Activated CD4-positive, alpha-beta T cell treated with anti-CD3 and anti-CD28 coated beads for 36 hours (primary cell): ENCODE measurements at regions not wholly inside any gene's neighbourhood (a gene's known extent, or its start where the extent isn't known, plus 50 kb on each side); places are given as distances from the start of the nearest gene placed in this dataset.

Experiments
- ATAC-seq: fragments of 200-7000 bp; cut with Tn5 transposase; one replicate; pipeline ENCODE4 v1.10.0; 2021; ENCODE audit warnings: mild to moderate bottlenecking, moderate library complexity
- CTCF ChIA-PET: fragments of 350-600 bp; sonication (Branson Sonifier 250); formaldehyde crosslinking; loops from one replicate; lab custom pipeline; 2021; ENCODE audit warnings: antibody characterized with exemption; lab: Charles Lee
- POLR2A ChIA-PET: fragments of 350-600 bp; sonication (Branson Sonifier 250); formaldehyde crosslinking; loops from one replicate; lab custom pipeline; 2021; ENCODE audit warnings: antibody characterized with exemption, inconsistent platforms; lab: Charles Lee
- DNase-seq: peaks from one replicate; pipeline ENCODE4 v3.0.0-alpha.2; 2020
- H3K27ac Mint-ChIP-seq: one replicate; pipeline ENCODE4 v1.8.0; 2021; ENCODE audit warnings: mixed read lengths
- H3K27me3 Mint-ChIP-seq: one replicate; pipeline ENCODE4 v1.8.0; 2021; ENCODE audit warnings: mixed read lengths
- H3K36me3 Mint-ChIP-seq: one replicate; pipeline ENCODE4 v1.8.0; 2021; ENCODE audit warnings: low read depth, mixed read lengths
- H3K4me1 Mint-ChIP-seq: one replicate; pipeline ENCODE4 v1.8.0; 2021; ENCODE audit warnings: mixed read lengths
- H3K4me3 Mint-ChIP-seq: one replicate; pipeline ENCODE4 v1.8.0; 2021; ENCODE audit warnings: mild to moderate bottlenecking, moderate library complexity, mixed read lengths
- H3K9me3 Mint-ChIP-seq: one replicate; pipeline ENCODE4 v1.8.0; 2021; ENCODE audit warnings: low read depth, mixed read lengths
- intact Hi-C, 2 experiments: fragments of 100-400 bp; cut with DNase I in 1 of 2; cut with micrococcal nuclease in 1 of 2; formaldehyde crosslinking; loops; one replicate each; pipeline versions ENCODE4 v1.14.2 to v1.15.1; 2022 to 2024; cut with DNase I, micrococcal nuclease

GRCh38 chr13:42477596-42478190 lies 96.3 kb upstream of the TNFSF11 start:
- POLR2A ChIA-PET = interaction anchor here (1.0 kb wide), 1 partner anchor 71 kb away, joined by 4 read pairs; no protein-coding TSS in a partner anchor
- no peak overlapping the region for H3K27ac Mint-ChIP-seq
- peaks cover 21% of the 10 kb centered on the region for H3K4me1 Mint-ChIP-seq
- peaks cover 16% of the 10 kb centered on the region for H3K36me3 Mint-ChIP-seq
- ATAC-seq (no peak), DNase-seq (no peak)
- no peaks in the 10 kb centered on the region for H3K27me3 Mint-ChIP-seq
- no peak overlapping the region for H3K4me3 Mint-ChIP-seq
- intact Hi-C loops = loop anchor here (1.0 to 2.0 kb wide), 2 partner anchors 143 kb away; no protein-coding TSS in a partner anchor
- CTCF ChIA-PET = interaction anchor here (0.6 to 1.3 kb wide), 4 partner anchors 17 to 1000 kb away, joined by 3 to 4 read pairs (median 3); no protein-coding TSS in a partner anchor
- peaks cover 4% of the 10 kb centered on the region for H3K9me3 Mint-ChIP-seq

GRCh38 chr13:42478531-42479156 lies 95.3 kb upstream of the TNFSF11 start:
- Mint-ChIP-seq H3K27me3 (no peaks in the 10 kb centered on the region), H3K4me3 (no peak overlapping the region), H3K27ac (no peak overlapping the region), H3K4me1 (peaks cover 21% of the 10 kb centered on the region), H3K36me3 (peaks cover 16% of the 10 kb centered on the region), H3K9me3 (peaks cover 4% of the 10 kb centered on the region)
- ChIA-PET POLR2A (no interaction called here), CTCF (interaction anchor here (0.6 to 1.3 kb wide), 3 partner anchors 17 to 26 kb away, joined by 3 to 4 read pairs (median 3); no protein-coding TSS in a partner anchor)
- DNase-seq = no peak
- intact Hi-C loops = loop anchor here (1.0 to 2.0 kb wide), 2 partner anchors 144 kb away; no protein-coding TSS in a partner anchor
- ATAC-seq = peak; percentile 36

- Mint-ChIP-seq H3K27me3 (no peaks in the 10 kb centered on the region), H3K36me3 (peaks cover 5% of the 10 kb centered on the region), H3K4me1 (no peaks in the 10 kb centered on the region), H3K27ac (no peak overlapping the region), H3K9me3 (no peaks in the 10 kb centered on the region), H3K4me3 (no peak overlapping the region)
- ChIA-PET CTCF (no interaction called here), POLR2A (interaction anchor here (0.6 kb wide), 1 partner anchor 94 kb away, joined by 3 read pairs; no protein-coding TSS in a partner anchor)
- intact Hi-C loops = no loop called here
- DNase-seq (no peak), ATAC-seq (no peak)
Observed at GRCh38 chr13:42484386-42484785, 89.6 kb upstream of the TNFSF11 start.

- DNase-seq (no peak), ATAC-seq (no peak)
- POLR2A ChIA-PET = no interaction called here
- Mint-ChIP-seq H3K27me3 (no peaks in the 10 kb centered on the region), H3K4me1 (no peaks in the 10 kb centered on the region), H3K4me3 (no peak overlapping the region), H3K36me3 (peaks cover 2% of the 10 kb centered on the region), H3K27ac (no peak overlapping the region), H3K9me3 (no peaks in the 10 kb centered on the region)
- CTCF ChIA-PET = no interaction called here
- intact Hi-C loops = no loop called here
Observed at GRCh38 chr13:42485272-42485671, 88.7 kb upstream of the TNFSF11 start.

GRCh38 chr13:42486711-42487198 lies 87.2 kb upstream of the TNFSF11 start:
- ChIA-PET CTCF (no interaction called here), POLR2A (no interaction called here)
- H3K9me3 Mint-ChIP-seq = no peaks in the 10 kb centered on the region
- DNase-seq (no peak), ATAC-seq (no peak)
- peaks cover 2% of the 10 kb centered on the region for H3K36me3 Mint-ChIP-seq
- no peaks in the 10 kb centered on the region for H3K27me3 Mint-ChIP-seq
- H3K4me3 Mint-ChIP-seq = no peak overlapping the region
- intact Hi-C loops = no loop called here
- no peaks in the 10 kb centered on the region for H3K4me1 Mint-ChIP-seq
- no peak overlapping the region for H3K27ac Mint-ChIP-seq

- no peak overlapping the region for H3K27ac Mint-ChIP-seq
- no peaks in the 10 kb centered on the region for H3K27me3 Mint-ChIP-seq
- no peak overlapping the region for H3K4me3 Mint-ChIP-seq
- DNase-seq (no peak), ATAC-seq (no peak)
- ChIA-PET CTCF (no interaction called here), POLR2A (no interaction called here)
- peaks cover 2% of the 10 kb centered on the region for H3K36me3 Mint-ChIP-seq
- intact Hi-C loops = no loop called here
- H3K4me1 Mint-ChIP-seq = no peaks in the 10 kb centered on the region
- no peaks in the 10 kb centered on the region for H3K9me3 Mint-ChIP-seq
Observed at GRCh38 chr13:42487221-42487620, 86.7 kb upstream of the TNFSF11 start.

GRCh38 chr13:42490676-42491075 lies 83.3 kb upstream of the TNFSF11 start:
- H3K27ac Mint-ChIP-seq = no peak overlapping the region
- no peaks in the 10 kb centered on the region for H3K36me3 Mint-ChIP-seq
- DNase-seq = no peak
- ChIA-PET CTCF (no interaction called here), POLR2A (no interaction called here)
- intact Hi-C loops = loop anchor here in 1 of 2 experiments (10.0 kb wide), 1 partner anchor 554 kb away; no protein-coding TSS in a partner anchor
- ATAC-seq = no peak
- H3K4me3 Mint-ChIP-seq = no peak overlapping the region
- H3K9me3 Mint-ChIP-seq = no peaks in the 10 kb centered on the region
- peaks cover 28% of the 10 kb centered on the region for H3K4me1 Mint-ChIP-seq
- H3K27me3 Mint-ChIP-seq = no peaks in the 10 kb centered on the region

GRCh38 chr13:42492372-42492920 lies 81.5 kb upstream of the TNFSF11 start:
- Mint-ChIP-seq H3K27me3 (no peaks in the 10 kb centered on the region), H3K4me1 (peaks cover 45% of the 10 kb centered on the region), H3K4me3 (no peak overlapping the region), H3K27ac (no peak overlapping the region), H3K36me3 (no peaks in the 10 kb centered on the region), H3K9me3 (no peaks in the 10 kb centered on the region)
- ChIA-PET POLR2A (no interaction called here), CTCF (interaction anchor here (1.4 kb wide), 1 partner anchor 10 kb away, joined by 3 read pairs; no protein-coding TSS in a partner anchor)
- no peak for DNase-seq
- ATAC-seq = no peak
- intact Hi-C loops = loop anchor here in 1 of 2 experiments (10.0 kb wide), 1 partner anchor 552 kb away; no protein-coding TSS in a partner anchor

GRCh38 chr13:42494157-42494556 lies 79.8 kb upstream of the TNFSF11 start:
- no peak overlapping the region for H3K4me3 Mint-ChIP-seq
- intact Hi-C loops = loop anchor here (1.0 to 10.0 kb wide), 3 partner anchors 101 to 551 kb away; no protein-coding TSS in a partner anchor
- H3K27me3 Mint-ChIP-seq = no peaks in the 10 kb centered on the region
- peaks cover 60% of the 10 kb centered on the region for H3K4me1 Mint-ChIP-seq
- DNase-seq = no peak
- CTCF ChIA-PET = interaction anchor here (0.7 to 1.8 kb wide), 5 partner anchors 24 to 221 kb away, joined by 3 to 7 read pairs (median 5); no protein-coding TSS in a partner anchor
- peak overlapping the region; percentile 55 for H3K27ac Mint-ChIP-seq
- no peak for ATAC-seq
- H3K9me3 Mint-ChIP-seq = no peaks in the 10 kb centered on the region
- H3K36me3 Mint-ChIP-seq = no peaks in the 10 kb centered on the region
- POLR2A ChIA-PET = interaction anchor here (0.6 to 1.4 kb wide), 8 partner anchors 17 to 529 kb away, joined by 3 to 8 read pairs (median 6); partner anchors contain the start of genes AKAP11 and DNAJC15

GRCh38 chr13:42495255-42495654 lies 78.7 kb upstream of the TNFSF11 start:
- no peak overlapping the region for H3K4me3 Mint-ChIP-seq
- POLR2A ChIA-PET = interaction anchor here (0.6 to 1.3 kb wide), 2 partner anchors 53 to 1435 kb away, joined by 3 to 4 read pairs; no protein-coding TSS in a partner anchor

GRCh38 chr13:42495751-42496150 lies 78.2 kb upstream of the TNFSF11 start:
- ChIA-PET CTCF (interaction anchor here (0.7 to 1.8 kb wide), 4 partner anchors 18 to 162 kb away, joined by 3 to 7 read pairs (median 3); no protein-coding TSS in a partner anchor), POLR2A (interaction anchor here (0.6 to 1.3 kb wide), 2 partner anchors 52 to 1436 kb away, joined by 3 to 4 read pairs; no protein-coding TSS in a partner anchor)
- Mint-ChIP-seq H3K4me3 (no peak overlapping the region), H3K4me1 (peaks cover 60% of the 10 kb centered on the region), H3K27ac (peak overlapping the region; percentile 80), H3K9me3 (peaks cover 2% of the 10 kb centered on the region), H3K27me3 (no peaks in the 10 kb centered on the region), H3K36me3 (no peaks in the 10 kb centered on the region)
- DNase-seq (no peak), ATAC-seq (no peak)
- intact Hi-C loops = loop anchor here (2.0 to 10.0 kb wide), 13 partner anchors 52 to 1702 kb away; partner anchors contain the start of genes TNFSF11 (in 2 of the 2) and RGCC (in 1 of the 2)

More at GRCh38 chr13:42495255-42495654, 78.7 kb upstream of the TNFSF11 start:
- peaks cover 60% of the 10 kb centered on the region for H3K4me1 Mint-ChIP-seq
- CTCF ChIA-PET = interaction anchor here (0.7 to 1.8 kb wide), 5 partner anchors 18 to 161 kb away, joined by 3 to 7 read pairs (median 3); no protein-coding TSS in a partner anchor
- peak overlapping the region; percentile 80 for H3K27ac Mint-ChIP-seq
- DNase-seq = no peak
- intact Hi-C loops = loop anchor here (2.0 to 10.0 kb wide), 10 partner anchors 52 to 1702 kb away; partner anchors contain the start of gene RGCC (in 1 of the 2)
- H3K9me3 Mint-ChIP-seq = no peaks in the 10 kb centered on the region
- no peaks in the 10 kb centered on the region for H3K36me3 Mint-ChIP-seq
- peak; percentile 19 for ATAC-seq
- no peaks in the 10 kb centered on the region for H3K27me3 Mint-ChIP-seq
